Neural cell (in vitro differentiated cells): ENCODE measurements at regions not wholly inside any gene's neighbourhood (a gene's known extent, or its start where the extent isn't known, plus 50 kb on each side); places are given as distances from the start of the nearest gene placed in this dataset.

Source experiments
- H2AFZ ChIP-seq: fragments of 200-600, 300-800 bp; sonication (generic), shearing (Covaris generic); 2 replicates; pipeline ENCODE4 v1.6.0; 2014; ENCODE audit warnings: low read depth, mild to moderate bottlenecking, antibody characterized with exemption, low read length, moderate library complexity
- H3F3A ChIP-seq: fragments of 200-600 bp; shearing (Covaris generic); 2 replicates; pipeline ENCODE4 v1.6.1; 2016; ENCODE audit warnings: mild to moderate bottlenecking, moderate library complexity, mixed read lengths, antibody characterized with exemption, low read length; ENCODE audit not compliant: insufficient read depth, poor library complexity, severe bottlenecking
- H3K27ac ChIP-seq: fragments of 200-600, 300-800 bp; sonication (generic), shearing (Covaris generic); 2 replicates; pipeline ENCODE4 v1.5.1; 2014; ENCODE audit warnings: mild to moderate bottlenecking, low read length, moderate library complexity
- H3K27me3 ChIP-seq: fragments of 300-800, 200-600 bp; sonication (generic), shearing (Covaris generic); 2 replicates; pipeline ENCODE4 v1.6.0; 2014; ENCODE audit warnings: mild to moderate bottlenecking, low read depth, low read length, moderate library complexity; ENCODE audit not compliant: insufficient read depth
- H3K36me3 ChIP-seq: fragments of 300-800, 200-600 bp; sonication (generic), shearing (Covaris generic); 2 replicates; pipeline ENCODE4 v1.5.1; 2014; ENCODE audit warnings: mild to moderate bottlenecking, antibody characterized with exemption, low read length, moderate library complexity; ENCODE audit not compliant: insufficient read depth
- H3K4me2 ChIP-seq: fragments of 300-800, 200-600 bp; sonication (generic), shearing (Covaris generic); 2 replicates; pipeline ENCODE4 v1.6.0; 2014; ENCODE audit warnings: mild to moderate bottlenecking, low read length
- H3K4me3 ChIP-seq: fragments of 300-800, 200-600 bp; sonication (generic), shearing (Covaris generic); 2 replicates; pipeline ENCODE4 v1.5.1; 2014; ENCODE audit warnings: mild to moderate bottlenecking, low read length, moderate library complexity
- H3K79me2 ChIP-seq: fragments of 200-600 bp; shearing (Covaris generic); replicated peaks from 2 replicates; pipeline ENCODE4 v1.6.0; 2014; ENCODE audit warnings: mild to moderate bottlenecking, low read length, moderate library complexity; ENCODE audit not compliant: insufficient read depth
- H3K9ac ChIP-seq: fragments of 300-800, 200-600 bp; sonication (generic), shearing (Covaris generic); 2 replicates; pipeline ENCODE4 v1.6.1; 2016; ENCODE audit warnings: mild to moderate bottlenecking, low read length, mixed read lengths
- H3K9me2 ChIP-seq: fragments of 200-600 bp; shearing (Covaris generic); 2 replicates; pipeline ENCODE4 v1.6.1; 2016; ENCODE audit warnings: mild to moderate bottlenecking, low read length, mixed read lengths; ENCODE audit not compliant: insufficient read depth
- H3K9me3 ChIP-seq: fragments of 200-600, 300-800 bp; sonication (generic), shearing (Covaris generic); 2 replicates; pipeline ENCODE4 v1.6.1; 2016; ENCODE audit warnings: mild to moderate bottlenecking, mixed run types, low read length, moderate library complexity, mixed read lengths
- H4K20me1 ChIP-seq: fragments of 200-600 bp; shearing (Covaris generic); 2 replicates; pipeline ENCODE4 v1.6.1; 2016; ENCODE audit warnings: mild to moderate bottlenecking, mixed run types; ENCODE audit not compliant: insufficient read depth
- EP300 ChIP-seq: fragments of 450-650 bp; conservative IDR thresholded peaks from 2 replicates; pipeline ENCODE4 v1.6.1; 2014; ENCODE audit warnings: antibody characterized with exemption, mild to moderate bottlenecking, moderate library complexity; ENCODE audit not compliant: poor library complexity, severe bottlenecking
- EZH2 ChIP-seq: fragments of 200-600, 300-800 bp; shearing (Covaris generic), sonication (generic); IDR thresholded peaks from 2 replicates; pipeline ENCODE4 v1.6.1; 2014; ENCODE audit warnings: antibody characterized with exemption, low read length, borderline replicate concordance, mild to moderate bottlenecking; ENCODE audit not compliant: insufficient read depth, poor library complexity, severe bottlenecking
- MXI1 ChIP-seq: fragments of 450-650 bp; conservative IDR thresholded peaks from 2 replicates; pipeline ENCODE4 v1.6.1; 2014; ENCODE audit warnings: antibody characterized with exemption, mild to moderate bottlenecking; ENCODE audit not compliant: poor library complexity, severe bottlenecking
- POLR2AphosphoS5 ChIP-seq: IDR thresholded peaks from 2 replicates; pipeline ENCODE4 v1.6.1; 2012
- RAD21 ChIP-seq: fragments of 450-650 bp; conservative IDR thresholded peaks from 2 replicates; pipeline ENCODE4 v1.6.1; 2014; ENCODE audit warnings: antibody characterized with exemption, mild to moderate bottlenecking, moderate library complexity
- SMC3 ChIP-seq: fragments of 450-650 bp; conservative IDR thresholded peaks from 2 replicates; pipeline ENCODE4 v1.6.1; 2014; ENCODE audit warnings: antibody characterized with exemption, mild to moderate bottlenecking, moderate library complexity; ENCODE audit not compliant: poor library complexity
- TAF1 ChIP-seq: IDR thresholded peaks from 2 replicates; pipeline ENCODE4 v1.6.1; 2012; ENCODE audit warnings: low read depth
- TF ChIP-seq, protein P1 (sequence below): IDR thresholded peaks from 2 replicates; pipeline ENCODE4 v1.6.1; 2012; ENCODE audit warnings: borderline replicate concordance
- TF ChIP-seq, protein P2 (sequence below): fragments of 450-650 bp; IDR thresholded peaks from 2 replicates; pipeline ENCODE4 v1.5.1; 2014; ENCODE audit warnings: antibody characterized with exemption, mild to moderate bottlenecking, moderate library complexity; ENCODE audit not compliant: poor library complexity, severe bottlenecking

DNA sequence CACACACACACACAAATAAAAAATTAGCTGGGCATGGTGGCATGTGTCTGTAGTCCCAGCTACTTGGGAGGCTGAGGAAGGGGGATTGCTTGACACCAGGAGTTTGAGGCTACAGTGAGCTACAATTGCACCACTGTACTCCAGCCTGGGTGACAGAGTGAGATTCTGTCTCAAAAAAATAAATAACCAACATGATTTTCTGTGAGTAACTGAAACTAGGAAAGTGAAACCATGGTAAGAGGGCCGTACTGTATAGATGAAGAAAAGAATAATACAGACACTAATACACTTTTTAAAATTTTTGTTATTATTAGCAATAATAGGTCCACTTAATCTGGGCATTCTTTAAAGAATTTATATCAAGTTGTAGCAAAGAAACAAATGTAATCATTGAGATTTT, 170.9 kb downstream of the HGF start:
- Histone ChIP-seq H3K9me3 (no peaks in the 10 kb centered on the region), H2AFZ (no peak overlapping the region), H4K20me1 (no peaks in the 10 kb centered on the region), H3K36me3 (no peaks in the 10 kb centered on the region), H3K79me2 (no peaks in the 10 kb centered on the region), H3F3A (no peaks in the 10 kb centered on the region), H3K27ac (no peak overlapping the region), H3K4me2 (no peak overlapping the region), H3K9me2 (no peaks in the 10 kb centered on the region), H3K9ac (no peak overlapping the region), H3K27me3 (no peaks in the 10 kb centered on the region), H3K4me3 (no peak overlapping the region)
- TF ChIP-seq EP300: no peak
- TF ChIP-seq MXI1: no peak
- TF ChIP-seq TAF1: no peak
- no peak for TF ChIP-seq SMC3
- no peak for TF ChIP-seq POLR2AphosphoS5
- TF ChIP-seq, protein P1, sequence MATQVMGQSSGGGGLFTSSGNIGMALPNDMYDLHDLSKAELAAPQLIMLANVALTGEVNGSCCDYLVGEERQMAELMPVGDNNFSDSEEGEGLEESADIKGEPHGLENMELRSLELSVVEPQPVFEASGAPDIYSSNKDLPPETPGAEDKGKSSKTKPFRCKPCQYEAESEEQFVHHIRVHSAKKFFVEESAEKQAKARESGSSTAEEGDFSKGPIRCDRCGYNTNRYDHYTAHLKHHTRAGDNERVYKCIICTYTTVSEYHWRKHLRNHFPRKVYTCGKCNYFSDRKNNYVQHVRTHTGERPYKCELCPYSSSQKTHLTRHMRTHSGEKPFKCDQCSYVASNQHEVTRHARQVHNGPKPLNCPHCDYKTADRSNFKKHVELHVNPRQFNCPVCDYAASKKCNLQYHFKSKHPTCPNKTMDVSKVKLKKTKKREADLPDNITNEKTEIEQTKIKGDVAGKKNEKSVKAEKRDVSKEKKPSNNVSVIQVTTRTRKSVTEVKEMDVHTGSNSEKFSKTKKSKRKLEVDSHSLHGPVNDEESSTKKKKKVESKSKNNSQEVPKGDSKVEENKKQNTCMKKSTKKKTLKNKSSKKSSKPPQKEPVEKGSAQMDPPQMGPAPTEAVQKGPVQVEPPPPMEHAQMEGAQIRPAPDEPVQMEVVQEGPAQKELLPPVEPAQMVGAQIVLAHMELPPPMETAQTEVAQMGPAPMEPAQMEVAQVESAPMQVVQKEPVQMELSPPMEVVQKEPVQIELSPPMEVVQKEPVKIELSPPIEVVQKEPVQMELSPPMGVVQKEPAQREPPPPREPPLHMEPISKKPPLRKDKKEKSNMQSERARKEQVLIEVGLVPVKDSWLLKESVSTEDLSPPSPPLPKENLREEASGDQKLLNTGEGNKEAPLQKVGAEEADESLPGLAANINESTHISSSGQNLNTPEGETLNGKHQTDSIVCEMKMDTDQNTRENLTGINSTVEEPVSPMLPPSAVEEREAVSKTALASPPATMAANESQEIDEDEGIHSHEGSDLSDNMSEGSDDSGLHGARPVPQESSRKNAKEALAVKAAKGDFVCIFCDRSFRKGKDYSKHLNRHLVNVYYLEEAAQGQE: no peak
- TF ChIP-seq, protein P2, sequence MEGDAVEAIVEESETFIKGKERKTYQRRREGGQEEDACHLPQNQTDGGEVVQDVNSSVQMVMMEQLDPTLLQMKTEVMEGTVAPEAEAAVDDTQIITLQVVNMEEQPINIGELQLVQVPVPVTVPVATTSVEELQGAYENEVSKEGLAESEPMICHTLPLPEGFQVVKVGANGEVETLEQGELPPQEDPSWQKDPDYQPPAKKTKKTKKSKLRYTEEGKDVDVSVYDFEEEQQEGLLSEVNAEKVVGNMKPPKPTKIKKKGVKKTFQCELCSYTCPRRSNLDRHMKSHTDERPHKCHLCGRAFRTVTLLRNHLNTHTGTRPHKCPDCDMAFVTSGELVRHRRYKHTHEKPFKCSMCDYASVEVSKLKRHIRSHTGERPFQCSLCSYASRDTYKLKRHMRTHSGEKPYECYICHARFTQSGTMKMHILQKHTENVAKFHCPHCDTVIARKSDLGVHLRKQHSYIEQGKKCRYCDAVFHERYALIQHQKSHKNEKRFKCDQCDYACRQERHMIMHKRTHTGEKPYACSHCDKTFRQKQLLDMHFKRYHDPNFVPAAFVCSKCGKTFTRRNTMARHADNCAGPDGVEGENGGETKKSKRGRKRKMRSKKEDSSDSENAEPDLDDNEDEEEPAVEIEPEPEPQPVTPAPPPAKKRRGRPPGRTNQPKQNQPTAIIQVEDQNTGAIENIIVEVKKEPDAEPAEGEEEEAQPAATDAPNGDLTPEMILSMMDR: no peak

- Histone ChIP-seq H3K79me2 (no peaks in the 10 kb centered on the region), H2AFZ (no peak overlapping the region), H4K20me1 (no peaks in the 10 kb centered on the region), H3K4me2 (no peak overlapping the region), H3K36me3 (no peaks in the 10 kb centered on the region), H3K27ac (no peak overlapping the region), H3K4me3 (no peak overlapping the region), H3K9ac (no peak overlapping the region), H3K9me3 (no peaks in the 10 kb centered on the region), H3K9me2 (no peaks in the 10 kb centered on the region), H3K27me3 (no peaks in the 10 kb centered on the region), H3F3A (no peaks in the 10 kb centered on the region)
- no peak for TF ChIP-seq POLR2AphosphoS5
- TF ChIP-seq RAD21: no peak
- TF ChIP-seq, protein P2: no peak
- no peak for TF ChIP-seq MXI1
- TF ChIP-seq EP300: no peak
- no peak for TF ChIP-seq SMC3
- TF ChIP-seq, protein P1: no peak
- no peak for TF ChIP-seq EZH2
- no peak for TF ChIP-seq TAF1
Measured at GRCh38 chr7:81594767-81595166, 175.1 kb downstream of the HGF start.
